GM19238 (cell line): ENCODE measurements at regions not wholly inside any gene's neighbourhood (a gene's known extent, or its start where the extent isn't known, plus 50 kb on each side); places are given as distances from the start of the nearest gene placed in this dataset.

ENCODE experiments used
- DNase-seq: peaks from one replicate; pipeline ENCODE4 v3.0.0; 2011; ENCODE audit warnings: low spot score; ENCODE audit not compliant: insufficient read length

GRCh38 chr5:8320244-8320643 is 451.3 kb downstream of the MTRR start:
- DNase-seq: no peak

GRCh38 chr5:8321272-8321671 is 452.3 kb downstream of the MTRR start:
- DNase-seq: no peak

GRCh38 chr5:8322484-8322883 is 453.5 kb downstream of the MTRR start:
- DNase-seq: no peak

GRCh38 chr5:8327016-8327415 is 458.1 kb downstream of the MTRR start:
- no peak for DNase-seq

- DNase-seq: no peak
Observed at GRCh38 chr5:8329773-8330172, 460.8 kb downstream of the MTRR start.

GRCh38 chr5:8332666-8333445 is 463.9 kb downstream of the MTRR start:
- DNase-seq: no peak

GRCh38 chr5:8333485-8333884 is 464.5 kb downstream of the MTRR start:
- no peak for DNase-seq

GRCh38 chr5:8333977-8334376 is 465.0 kb downstream of the MTRR start:
- no peak for DNase-seq

- no peak for DNase-seq
Observed at GRCh38 chr5:8340261-8340660, 471.3 kb downstream of the MTRR start.

GRCh38 chr5:8340739-8341344 is 471.9 kb downstream of the MTRR start:
- DNase-seq: no peak

- no peak for DNase-seq
Observed at GRCh38 chr5:8341406-8341805, 472.5 kb downstream of the MTRR start.

GRCh38 chr5:8347984-8348383 is 479.0 kb downstream of the MTRR start:
- DNase-seq: no peak

GRCh38 chr5:8349855-8350254 is 480.9 kb downstream of the MTRR start:
- DNase-seq: no peak

GRCh38 chr5:8350644-8351339 is 481.8 kb downstream of the MTRR start:
- DNase-seq: no peak

GRCh38 chr5:8355981-8356380 is 487.0 kb downstream of the MTRR start:
- no peak for DNase-seq

- no peak for DNase-seq
Observed at GRCh38 chr5:8360012-8360411, 491.1 kb downstream of the MTRR start.

- DNase-seq: no peak
Observed at GRCh38 chr5:8362495-8362894, 493.5 kb downstream of the MTRR start.

- no peak for DNase-seq
Observed at GRCh38 chr5:8363138-8363537, 494.2 kb downstream of the MTRR start.

- DNase-seq: no peak
Observed at GRCh38 chr5:8366266-8366665, 497.3 kb downstream of the MTRR start.

- DNase-seq: no peak
Observed at GRCh38 chr5:8376478-8376877, 507.5 kb downstream of the MTRR start.

GRCh38 chr5:8381972-8382371 is 513.0 kb downstream of the MTRR start:
- no peak for DNase-seq

- DNase-seq: no peak
Observed at GRCh38 chr5:8382456-8382855, 513.5 kb downstream of the MTRR start.

- no peak for DNase-seq
Observed at GRCh38 chr5:8383616-8384015, 514.7 kb downstream of the MTRR start.
